GM18502 (cell line): ENCODE measurements at regions not wholly inside any gene's neighbourhood (a gene's known extent, or its start where the extent isn't known, plus 50 kb on each side); places are given as distances from the start of the nearest gene placed in this dataset.

ENCODE experiments used
- ATAC-seq: cut with Tn5 transposase; IDR thresholded peaks from one replicate; pipeline ENCODE4 v1.9.1; 2021; ENCODE audit warnings: mild to moderate bottlenecking; ENCODE audit not compliant: unreplicated experiment, poor library complexity

DNA sequence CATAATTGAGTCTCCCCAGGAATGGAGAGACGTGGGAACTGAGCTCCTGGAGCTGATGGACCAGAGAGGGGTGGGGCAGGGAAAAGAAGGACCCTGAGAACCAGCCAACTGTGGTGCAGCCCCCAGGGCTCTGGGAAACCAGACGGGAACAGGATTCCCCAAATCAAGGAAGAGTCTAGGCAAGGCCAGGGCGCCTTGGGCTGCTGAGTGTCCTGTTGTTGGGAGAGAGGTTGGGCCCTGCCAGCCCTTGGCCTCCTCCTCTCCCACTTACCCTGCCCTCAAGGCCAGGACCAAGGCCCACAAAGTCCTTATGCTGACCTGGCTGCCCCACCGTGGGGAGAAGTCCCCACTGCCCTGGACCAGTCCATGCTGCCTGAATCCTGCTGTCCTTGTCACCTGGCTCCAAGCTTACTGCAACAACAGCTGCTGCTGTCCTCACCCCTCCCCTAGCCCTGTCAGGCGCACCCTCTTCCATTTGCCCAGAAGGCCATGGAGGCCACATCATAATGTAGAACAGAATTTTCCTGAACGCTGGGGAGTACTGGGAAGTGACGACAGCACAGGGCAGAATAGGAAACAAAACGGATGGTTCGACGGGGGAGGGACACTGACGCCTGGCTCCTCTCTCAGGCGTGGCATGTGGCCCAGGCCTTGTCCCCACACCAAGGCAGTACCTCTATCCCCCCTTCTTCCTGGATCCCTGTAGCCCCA, 132.9 kb upstream of the ZMIZ1 start:
- ATAC-seq: no peak

DNA sequence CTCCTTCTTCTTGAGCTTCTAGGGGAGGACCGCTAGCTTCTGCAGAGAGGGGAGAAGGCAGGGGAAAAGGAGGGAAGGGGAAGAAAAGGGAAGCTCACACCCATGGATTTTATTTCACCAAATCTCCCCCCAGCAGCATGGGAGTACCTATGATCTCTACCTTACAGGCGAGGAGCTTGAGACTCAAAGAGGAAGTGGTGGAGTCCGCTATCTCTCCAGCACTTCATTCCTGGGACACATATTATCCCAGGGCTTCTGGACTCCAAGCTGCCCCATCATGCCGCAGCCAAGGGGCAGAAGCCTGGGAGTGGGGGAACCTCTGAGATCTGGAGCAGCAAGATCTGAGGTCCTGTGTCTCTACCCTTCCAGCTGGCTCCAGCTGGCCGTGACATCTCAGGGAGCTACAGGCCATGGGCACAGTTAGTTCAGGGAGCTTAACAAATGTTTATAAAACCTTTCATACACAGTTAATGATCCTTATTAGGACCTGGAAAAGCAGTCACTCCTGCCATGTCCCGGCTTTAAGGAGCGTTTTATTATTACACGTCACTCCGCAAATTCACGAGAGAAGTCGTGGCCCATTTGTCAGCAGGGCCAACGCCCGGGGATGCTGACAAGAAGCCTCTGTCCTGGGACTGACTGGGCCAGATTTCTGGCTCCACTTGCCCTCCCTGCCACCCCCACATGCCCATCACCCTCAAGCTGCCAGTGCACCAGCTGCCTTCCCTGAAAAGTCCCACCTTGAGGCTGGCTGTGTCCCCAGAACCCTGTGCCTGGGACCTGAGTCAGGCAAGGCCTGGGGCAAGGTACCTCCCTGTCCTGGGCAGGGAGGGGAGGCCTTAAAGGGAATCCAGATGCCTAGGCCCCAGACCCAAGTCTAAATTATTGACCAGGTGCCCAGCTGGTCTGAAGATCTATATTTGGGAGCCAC, 132.1 kb upstream of the ZMIZ1 start:
- no peak for ATAC-seq

DNA sequence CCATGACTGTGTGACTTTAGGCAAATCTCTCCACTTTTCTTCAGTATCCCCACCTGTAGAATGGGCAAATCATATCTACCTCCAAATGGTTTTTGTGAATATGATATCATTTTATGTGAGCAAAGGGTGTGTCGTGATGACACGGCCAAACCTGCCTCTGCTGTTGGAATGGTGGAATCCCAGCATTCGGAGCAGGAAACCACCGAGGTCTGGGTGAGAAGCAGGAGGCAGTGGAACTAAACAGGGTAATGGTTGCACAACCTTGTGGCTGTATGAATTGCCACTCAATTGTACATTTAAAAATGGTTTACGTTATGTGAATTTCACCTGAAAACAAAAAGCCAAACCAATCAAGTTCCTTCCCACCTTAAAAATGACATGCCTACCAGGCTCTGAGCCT, 131.4 kb upstream of the ZMIZ1 start:
- no peak for ATAC-seq

DNA sequence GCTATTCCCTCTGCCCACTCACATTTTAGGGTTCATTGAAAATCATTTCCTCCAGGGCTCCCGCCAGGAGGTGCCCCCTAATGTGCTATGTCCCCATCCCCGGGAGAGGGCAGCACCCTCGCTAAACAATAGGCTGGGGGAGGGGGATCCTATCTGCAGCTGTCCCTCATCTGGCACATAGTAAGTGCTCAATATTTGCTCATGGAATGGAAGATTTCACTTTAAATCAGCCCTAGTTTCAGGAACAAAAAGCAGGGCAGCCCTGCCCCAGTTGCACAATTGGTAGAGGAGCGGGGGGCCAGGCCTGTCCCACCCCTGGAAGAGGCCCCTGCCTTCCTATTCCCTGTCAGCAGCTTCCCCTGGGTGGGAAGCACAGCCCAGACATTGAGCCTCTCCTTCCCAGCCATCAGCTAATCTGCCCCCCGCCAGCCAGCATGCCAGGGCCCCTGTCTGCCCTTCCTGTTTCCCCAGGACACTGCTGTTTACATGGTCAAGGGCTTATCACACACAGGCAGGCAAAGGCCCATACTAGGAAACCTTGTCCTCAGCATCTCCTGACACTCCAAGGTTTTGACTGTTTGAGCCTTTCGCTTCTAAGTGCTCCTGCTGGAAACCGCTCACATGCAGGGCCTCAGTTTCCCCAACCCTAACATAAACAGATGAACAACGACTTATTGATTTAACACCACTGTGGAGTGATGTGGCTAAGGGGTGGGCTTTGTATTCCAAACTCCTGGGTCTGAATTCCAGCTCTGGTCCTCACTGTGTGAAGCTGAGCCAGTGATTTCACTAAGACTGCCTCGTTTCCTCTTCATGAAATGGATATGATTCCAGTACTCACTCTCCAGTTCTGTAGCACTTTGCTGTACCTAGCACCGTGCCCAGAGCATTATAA, 130.7 kb upstream of the ZMIZ1 start:
- no peak for ATAC-seq

DNA sequence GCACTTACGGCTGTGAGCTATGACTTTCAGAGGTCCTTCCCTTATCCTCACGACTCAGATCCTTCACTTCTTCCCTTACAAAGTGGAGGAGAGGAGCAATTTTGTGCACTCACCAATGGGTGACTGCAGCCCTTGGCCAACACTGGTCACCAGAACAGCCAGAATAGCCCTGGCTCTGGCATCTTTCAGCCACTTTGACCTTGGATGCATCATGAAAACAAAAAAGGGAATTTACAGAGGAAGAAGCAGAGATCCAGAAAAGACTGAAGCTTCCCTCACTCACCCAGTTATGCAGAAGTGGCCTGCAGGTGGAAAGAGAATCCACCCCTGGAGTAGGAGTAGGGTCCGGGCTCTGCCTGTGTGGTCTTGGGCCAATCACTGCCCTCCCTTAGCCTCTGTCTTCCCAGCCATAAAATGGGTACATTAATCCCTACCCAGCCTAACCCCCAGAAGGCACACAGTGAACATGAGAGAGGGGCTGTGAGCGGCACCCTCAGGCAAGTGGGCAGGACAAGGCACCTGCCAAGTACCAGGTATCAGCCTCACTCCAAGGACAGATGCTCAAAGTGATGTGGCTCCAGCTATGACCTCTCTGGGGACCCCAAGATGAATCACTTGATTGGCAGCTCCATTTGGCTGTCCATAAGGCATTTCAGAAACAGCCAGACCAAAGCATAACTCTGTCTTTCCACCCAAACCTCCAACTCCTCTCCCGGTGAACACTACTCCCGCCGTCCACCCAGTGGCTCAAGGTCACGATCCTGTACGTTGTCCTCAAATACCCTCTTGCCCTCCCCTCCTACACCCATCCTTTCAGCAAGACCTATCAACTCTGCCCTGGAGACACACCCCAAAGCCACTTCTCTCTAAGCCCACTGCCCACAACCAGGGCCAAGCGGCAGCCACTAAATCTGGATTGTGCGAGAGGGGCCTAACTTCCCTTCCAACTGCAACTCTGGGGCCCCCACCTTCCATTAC, 129.8 kb upstream of the ZMIZ1 start:
- no peak for ATAC-seq

DNA sequence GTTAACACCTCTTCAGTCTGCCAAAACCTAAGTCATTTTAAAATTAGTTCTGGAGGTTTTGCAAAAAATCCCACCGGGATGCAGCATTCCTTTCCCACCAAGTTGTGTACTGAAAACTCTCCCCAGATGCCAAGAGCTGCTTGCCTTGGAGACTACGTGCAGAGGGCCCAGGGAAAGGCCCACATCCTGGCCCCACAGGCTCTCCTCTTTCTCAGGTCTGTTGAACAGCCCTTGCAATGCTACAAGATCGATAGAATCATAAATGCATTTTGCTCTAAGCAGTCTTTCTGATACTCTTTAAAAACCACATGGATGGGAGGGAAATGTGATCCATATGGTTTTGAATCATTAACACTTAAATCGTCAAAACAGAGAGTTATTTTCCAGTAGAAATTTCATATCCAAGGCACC, 126.7 kb upstream of the ZMIZ1 start:
- no peak for ATAC-seq

DNA sequence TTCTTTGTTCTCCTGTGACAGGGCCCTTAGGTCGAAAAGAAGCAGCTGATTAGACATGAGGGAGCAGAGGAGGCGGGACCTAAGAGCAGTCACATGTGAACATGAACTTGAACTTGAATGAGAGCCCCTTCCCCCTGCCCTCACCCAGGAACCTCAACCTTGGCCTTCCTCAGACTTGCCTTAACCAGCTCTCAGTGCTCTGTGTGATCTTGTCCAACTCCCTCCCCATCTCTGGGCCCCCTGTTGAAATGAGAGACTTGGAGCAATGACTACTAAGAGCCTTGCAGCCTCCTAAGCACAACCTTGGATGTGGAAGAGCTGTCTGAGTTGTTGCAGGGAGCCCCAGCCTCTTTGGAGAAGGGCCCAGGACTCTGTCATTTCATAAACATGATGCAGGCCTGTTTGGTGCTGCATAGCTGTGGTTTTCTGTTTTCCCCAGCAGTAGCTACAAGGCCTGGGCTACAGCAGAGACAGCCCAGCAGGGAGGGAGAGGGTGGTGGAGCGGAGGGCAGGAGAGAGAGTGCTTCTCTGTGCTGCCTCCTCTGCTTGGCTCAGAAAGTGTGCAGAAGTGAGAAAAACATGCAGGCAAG, 123.9 kb upstream of the ZMIZ1 start:
- no peak for ATAC-seq

DNA sequence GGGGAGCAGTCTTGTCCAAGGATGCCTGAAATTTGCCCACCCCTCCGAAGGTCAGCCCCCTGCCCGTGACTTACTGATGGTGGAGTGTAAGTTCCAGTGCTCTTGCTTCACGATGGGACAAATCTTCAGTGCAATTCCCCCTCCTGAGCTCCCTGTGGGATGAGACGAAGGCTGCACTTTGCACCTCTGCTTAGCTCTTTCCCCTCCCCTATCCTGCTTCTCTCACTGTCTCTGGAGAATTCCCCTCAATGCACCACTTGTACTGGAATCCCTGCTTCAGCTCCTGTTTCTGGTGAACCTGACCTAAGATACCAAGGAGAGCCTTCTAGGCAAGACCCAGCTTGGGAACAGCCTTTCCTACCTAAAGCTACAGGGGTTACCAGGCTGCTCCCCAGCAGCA, 122.9 kb upstream of the ZMIZ1 start:
- no peak for ATAC-seq

DNA sequence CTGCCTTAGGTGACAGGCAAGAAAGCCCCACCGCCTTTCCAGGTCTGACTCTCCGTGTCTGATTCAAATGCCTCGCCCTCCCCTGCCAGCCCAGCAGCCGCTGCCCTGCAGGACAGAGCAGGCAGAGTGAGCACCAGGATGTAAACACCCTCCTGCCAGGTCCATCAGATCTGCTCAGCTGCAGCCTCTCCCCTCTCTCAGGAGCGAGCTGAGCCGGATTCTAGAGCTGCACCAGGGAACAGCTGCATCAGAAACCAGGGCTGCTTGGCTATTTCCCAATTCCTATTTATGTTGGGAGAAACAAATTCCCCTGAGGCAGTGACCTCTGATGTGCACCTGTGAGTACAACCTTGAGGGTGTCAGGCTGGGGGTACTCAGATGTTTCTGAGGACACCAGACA, 121.5 kb upstream of the ZMIZ1 start:
- no peak for ATAC-seq

DNA sequence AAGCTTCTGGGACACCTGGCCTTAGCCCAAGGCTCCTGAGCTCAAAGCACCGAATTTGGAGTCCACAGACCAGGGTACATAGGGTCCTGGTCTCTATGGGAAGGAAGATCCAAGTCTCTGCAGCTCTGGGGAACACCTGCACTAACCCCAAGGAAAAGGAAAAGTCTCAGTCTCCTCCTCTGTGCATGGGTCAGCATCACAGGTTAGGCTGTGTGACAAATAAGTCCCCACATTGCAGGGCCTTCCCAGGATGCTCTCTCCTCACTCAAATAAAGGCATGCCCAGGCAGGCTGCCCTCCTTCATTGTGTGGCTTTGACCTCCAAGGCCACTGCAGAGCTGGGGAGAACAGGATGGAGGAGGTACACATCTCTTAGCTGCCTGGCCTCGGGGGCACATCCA, 121.0 kb upstream of the ZMIZ1 start:
- no peak for ATAC-seq

DNA sequence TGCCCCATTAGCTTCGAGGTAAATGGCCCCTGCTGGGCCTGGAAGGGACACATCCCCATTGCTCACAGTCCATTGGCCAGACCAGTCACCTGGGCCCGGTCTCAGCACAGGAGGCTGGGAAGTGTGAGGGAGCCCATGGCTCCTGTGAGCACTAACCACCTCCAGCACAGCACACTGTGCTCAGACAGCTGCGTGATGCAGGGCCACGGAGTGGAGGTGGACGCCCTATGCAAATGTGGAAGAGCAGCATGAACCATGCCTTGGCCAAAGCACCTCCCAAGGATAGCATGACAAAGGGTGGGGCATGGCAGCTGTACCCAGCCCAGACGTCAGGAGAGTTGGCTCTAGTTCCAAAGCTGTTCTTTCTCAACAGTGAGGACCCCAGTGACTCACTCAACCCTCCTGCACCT, 120.1 kb upstream of the ZMIZ1 start:
- no peak for ATAC-seq

DNA sequence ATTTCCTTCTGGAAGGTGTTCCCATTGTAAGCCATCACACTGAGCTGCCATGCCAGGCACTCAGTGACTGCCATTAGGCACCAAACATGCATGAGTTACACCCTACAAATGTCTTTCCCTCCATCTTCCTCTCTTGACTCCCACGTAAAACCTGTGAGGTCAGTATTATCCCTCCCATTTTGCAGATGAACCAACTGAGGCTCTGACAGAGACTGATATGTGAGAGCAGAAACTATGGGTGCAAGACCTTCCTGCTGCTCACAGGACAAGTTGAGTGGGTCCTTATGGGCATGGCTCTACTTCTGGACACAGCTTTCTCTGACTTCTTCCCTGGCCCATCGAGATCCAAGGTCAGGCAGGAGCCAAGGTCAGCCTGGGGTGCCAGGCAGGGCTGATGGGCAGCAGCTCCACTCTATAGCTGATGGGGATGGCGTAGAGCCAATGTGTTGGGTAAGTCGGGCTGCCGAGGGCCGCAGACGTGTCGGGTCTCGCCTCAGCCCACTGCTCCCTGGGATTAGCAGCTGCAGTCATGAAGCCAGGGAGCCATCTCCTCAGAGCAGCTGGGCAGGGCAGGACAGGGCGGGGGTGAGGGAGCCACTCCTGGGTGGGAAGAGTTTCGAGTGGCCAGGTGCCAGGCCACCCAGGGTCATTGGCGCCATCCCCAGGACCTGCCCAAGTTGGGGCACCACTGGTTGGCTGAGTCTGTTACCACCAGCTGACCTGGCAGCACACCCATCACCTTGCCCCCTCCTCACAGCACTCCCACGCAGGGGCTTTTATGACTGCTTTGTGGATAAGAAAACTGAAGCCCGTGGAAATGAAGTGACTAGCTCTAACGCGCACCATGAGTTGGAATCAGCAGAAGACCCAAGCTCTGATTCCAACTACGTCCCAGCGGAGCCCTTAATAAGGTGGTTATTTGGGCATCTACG, 117.8 kb upstream of the ZMIZ1 start:
- ATAC-seq: no peak

DNA sequence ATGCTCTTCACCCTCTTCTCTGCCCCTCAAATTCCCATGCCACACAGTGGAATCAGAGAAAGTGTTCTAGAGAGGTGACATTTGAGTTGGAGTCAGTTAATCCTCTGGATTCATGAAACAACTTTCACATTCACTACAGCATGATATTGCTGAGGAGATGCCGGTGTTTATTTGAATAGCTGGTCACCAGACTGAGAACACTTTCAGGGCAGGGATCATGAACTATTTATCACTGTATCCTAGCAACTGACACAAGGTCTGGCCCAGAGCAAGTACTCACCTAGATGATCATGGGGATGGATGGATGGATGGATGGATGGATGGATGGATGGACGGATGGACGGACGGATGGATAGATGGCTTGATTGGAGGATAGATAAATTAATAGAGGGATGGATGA, 116.7 kb upstream of the ZMIZ1 start:
- ATAC-seq: no peak

DNA sequence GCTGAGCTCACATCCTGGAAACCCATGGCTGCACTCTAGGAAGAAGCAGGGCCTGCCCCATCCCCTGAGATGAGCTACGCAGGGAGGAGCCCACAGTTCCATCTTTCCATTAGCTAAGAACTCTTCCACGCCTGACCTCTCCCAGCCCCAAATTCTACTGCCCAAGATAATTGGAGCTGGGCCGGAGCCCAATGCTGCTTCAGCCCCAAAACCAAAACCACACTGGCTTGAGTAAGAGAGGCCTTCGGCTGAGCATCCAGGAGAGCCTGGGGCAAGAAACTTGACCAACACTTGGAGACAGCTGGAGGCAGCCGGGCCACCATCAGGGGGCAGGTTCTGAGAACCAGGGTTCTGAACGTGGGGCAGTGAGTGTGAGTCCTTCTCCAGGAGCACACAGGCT, 116.1 kb upstream of the ZMIZ1 start:
- peak; percentile 10 for ATAC-seq

DNA sequence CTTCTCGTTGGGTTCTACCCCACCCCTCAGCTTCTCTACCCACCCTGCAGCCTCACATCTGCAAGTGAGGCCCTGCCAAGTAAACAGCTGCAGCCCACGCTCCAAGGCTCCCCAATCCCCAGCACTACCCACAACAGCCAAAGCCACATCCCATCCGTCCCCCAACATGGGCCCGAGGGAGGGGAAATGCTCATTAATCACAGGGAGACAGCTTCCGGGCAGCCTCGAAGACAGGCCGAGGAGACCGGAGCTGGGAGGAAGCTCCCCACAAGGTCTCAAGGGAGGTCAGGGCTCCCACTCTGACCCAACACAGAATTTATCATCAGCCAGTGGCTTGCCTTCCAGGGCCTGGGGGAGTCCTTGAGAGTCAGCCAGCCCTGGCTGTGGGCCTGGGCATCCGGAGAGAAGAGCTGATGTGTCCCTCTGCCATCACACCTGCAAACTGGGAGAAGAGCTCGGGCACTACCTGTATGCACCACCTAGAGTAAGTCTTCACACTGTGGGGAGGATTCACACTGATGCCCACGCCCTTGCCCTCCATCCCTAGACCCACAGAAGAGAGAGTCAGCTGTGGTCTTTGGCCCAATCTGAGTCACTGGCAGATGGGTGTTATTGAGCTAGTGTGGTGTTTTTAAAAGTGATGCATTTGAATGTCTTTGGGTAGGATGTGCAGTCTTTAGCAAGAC, 115.5 kb upstream of the ZMIZ1 start:
- peak; percentile 50 for ATAC-seq

DNA sequence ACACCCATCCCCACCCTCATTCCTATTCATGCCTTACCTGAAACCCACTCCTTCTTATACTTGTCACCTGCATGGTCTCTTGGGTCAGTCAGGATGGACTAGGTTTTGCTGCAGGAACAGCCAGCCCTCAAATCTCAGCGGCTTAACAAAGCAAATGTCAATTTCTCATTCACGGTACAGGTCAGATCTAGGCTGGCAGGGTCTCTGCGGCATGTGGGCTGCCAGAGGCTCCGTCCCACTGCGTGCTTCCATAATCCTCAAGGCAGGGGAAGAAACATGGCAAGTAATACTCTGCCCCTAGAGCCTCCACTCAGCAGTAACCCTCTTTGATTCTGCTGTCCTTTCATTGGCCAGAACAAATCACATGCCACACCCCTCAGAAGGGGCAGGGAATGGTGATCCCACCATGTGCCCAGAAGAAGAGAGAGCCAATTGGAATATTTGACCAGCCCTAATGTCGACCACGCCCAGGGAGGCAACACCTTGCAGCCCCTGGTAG, 114.9 kb upstream of the ZMIZ1 start:
- ATAC-seq: no peak

DNA sequence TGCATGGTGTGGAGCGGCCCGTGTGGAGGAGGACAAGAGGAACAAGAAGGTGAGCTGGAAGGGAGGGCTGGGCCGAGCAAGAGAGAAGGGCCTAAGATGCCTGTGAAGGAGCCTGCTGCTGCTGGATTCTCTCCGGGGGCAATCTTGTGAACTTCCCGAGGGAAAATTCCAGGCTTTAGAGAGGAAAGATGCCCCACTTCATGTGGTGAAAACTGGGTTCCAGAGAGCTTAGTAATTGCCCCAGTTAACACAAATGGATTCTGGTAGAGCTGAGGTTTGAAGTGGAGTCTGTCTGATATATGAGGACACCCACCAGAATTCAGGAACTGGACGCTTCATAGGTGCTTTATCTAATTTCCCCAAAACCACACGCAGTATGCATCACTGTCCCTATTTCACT, 114.1 kb upstream of the ZMIZ1 start:
- ATAC-seq: no peak
